ENCODE measurements at regions not wholly inside any gene's neighbourhood (a gene's known extent, or its start where the extent isn't known, plus 50 kb on each side); places are given as distances from the start of the nearest gene placed in this dataset.

- Histone ChIP-seq H2AFZ (ENCODE audit: low read length) (no peak overlapping the region), H3K9ac (ENCODE audit: low read depth, low read length, poor library complexity, severe bottlenecking) (no peak overlapping the region), H3K9me3 (ENCODE audit: insufficient read depth, low read depth, low read length) (no peaks in the 10 kb centered on the region), H4K20me1 (ENCODE audit: insufficient read depth, low read length, poor library complexity, severe bottlenecking) (no peaks in the 10 kb centered on the region), H3K27me3 (ENCODE audit: insufficient read depth, low read length, poor library complexity, severe bottlenecking) (no peaks in the 10 kb centered on the region), H3K4me3 (ENCODE audit: low read length, poor library complexity, severe bottlenecking) (no peak overlapping the region), H3K4me2 (ENCODE audit: low read depth, low read length, poor library complexity, severe bottlenecking) (no peak overlapping the region), H3K36me3 (ENCODE audit: insufficient read depth, low read length) (no peaks in the 10 kb centered on the region), H3K9me2 (replicated peaks; ENCODE audit: low read depth, low read length) (no peaks in the 10 kb centered on the region), H3K4me1 (ENCODE audit: insufficient read depth, low read length, poor library complexity, severe bottlenecking) (no peaks in the 10 kb centered on the region), H3F3A (ENCODE audit: low read depth) (no peaks in the 10 kb centered on the region), H3K79me2 (ENCODE audit: insufficient read depth, low read length) (no peaks in the 10 kb centered on the region)
- TF ChIP-seq EZH2phosphoT487 (IDR thresholded peaks at IDR 0.05; ENCODE audit: borderline replicate concordance) = no peak
- TF ChIP-seq, protein P1, sequence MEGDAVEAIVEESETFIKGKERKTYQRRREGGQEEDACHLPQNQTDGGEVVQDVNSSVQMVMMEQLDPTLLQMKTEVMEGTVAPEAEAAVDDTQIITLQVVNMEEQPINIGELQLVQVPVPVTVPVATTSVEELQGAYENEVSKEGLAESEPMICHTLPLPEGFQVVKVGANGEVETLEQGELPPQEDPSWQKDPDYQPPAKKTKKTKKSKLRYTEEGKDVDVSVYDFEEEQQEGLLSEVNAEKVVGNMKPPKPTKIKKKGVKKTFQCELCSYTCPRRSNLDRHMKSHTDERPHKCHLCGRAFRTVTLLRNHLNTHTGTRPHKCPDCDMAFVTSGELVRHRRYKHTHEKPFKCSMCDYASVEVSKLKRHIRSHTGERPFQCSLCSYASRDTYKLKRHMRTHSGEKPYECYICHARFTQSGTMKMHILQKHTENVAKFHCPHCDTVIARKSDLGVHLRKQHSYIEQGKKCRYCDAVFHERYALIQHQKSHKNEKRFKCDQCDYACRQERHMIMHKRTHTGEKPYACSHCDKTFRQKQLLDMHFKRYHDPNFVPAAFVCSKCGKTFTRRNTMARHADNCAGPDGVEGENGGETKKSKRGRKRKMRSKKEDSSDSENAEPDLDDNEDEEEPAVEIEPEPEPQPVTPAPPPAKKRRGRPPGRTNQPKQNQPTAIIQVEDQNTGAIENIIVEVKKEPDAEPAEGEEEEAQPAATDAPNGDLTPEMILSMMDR (conservative IDR thresholded peaks at IDR 0.05; ENCODE audit: low read length) = no peak
Measured at GRCh38 chr5:86403190-86403589, 214.6 kb upstream of the COX7C start.

- Histone ChIP-seq H3K9me2 (replicated peaks; ENCODE audit: low read depth, low read length) (no peaks in the 10 kb centered on the region), H3K79me2 (ENCODE audit: insufficient read depth, low read length) (no peaks in the 10 kb centered on the region), H3K27me3 (ENCODE audit: insufficient read depth, low read length, poor library complexity, severe bottlenecking) (no peaks in the 10 kb centered on the region), H3K4me2 (ENCODE audit: low read depth, low read length, poor library complexity, severe bottlenecking) (no peak overlapping the region), H3K9me3 (ENCODE audit: insufficient read depth, low read depth, low read length) (no peaks in the 10 kb centered on the region), H2AFZ (ENCODE audit: low read length) (no peak overlapping the region), H3K4me3 (ENCODE audit: low read length, poor library complexity, severe bottlenecking) (no peak overlapping the region), H3K9ac (ENCODE audit: low read depth, low read length, poor library complexity, severe bottlenecking) (no peak overlapping the region), H3F3A (ENCODE audit: low read depth) (no peaks in the 10 kb centered on the region), H3K4me1 (ENCODE audit: insufficient read depth, low read length, poor library complexity, severe bottlenecking) (no peaks in the 10 kb centered on the region), H4K20me1 (ENCODE audit: insufficient read depth, low read length, poor library complexity, severe bottlenecking) (no peaks in the 10 kb centered on the region), H3K36me3 (ENCODE audit: insufficient read depth, low read length) (no peaks in the 10 kb centered on the region)
- TF ChIP-seq, protein P1 (conservative IDR thresholded peaks at IDR 0.05; ENCODE audit: low read length) = no peak
- no peak for TF ChIP-seq EZH2phosphoT487 (IDR thresholded peaks at IDR 0.05; ENCODE audit: borderline replicate concordance)
Measured at GRCh38 chr5:86404256-86404655, 213.5 kb upstream of the COX7C start.

GRCh38 chr5:86407711-86408110, 210.0 kb upstream of the COX7C start:
- Histone ChIP-seq H3K9me2 (replicated peaks; ENCODE audit: low read depth, low read length) (no peaks in the 10 kb centered on the region), H3K4me2 (ENCODE audit: low read depth, low read length, poor library complexity, severe bottlenecking) (no peak overlapping the region), H3F3A (ENCODE audit: low read depth) (no peaks in the 10 kb centered on the region), H2AFZ (ENCODE audit: low read length) (no peak overlapping the region), H3K9ac (ENCODE audit: low read depth, low read length, poor library complexity, severe bottlenecking) (no peak overlapping the region), H3K4me3 (ENCODE audit: low read length, poor library complexity, severe bottlenecking) (no peak overlapping the region), H3K9me3 (ENCODE audit: insufficient read depth, low read depth, low read length) (no peaks in the 10 kb centered on the region), H3K27me3 (ENCODE audit: insufficient read depth, low read length, poor library complexity, severe bottlenecking) (no peaks in the 10 kb centered on the region), H3K79me2 (ENCODE audit: insufficient read depth, low read length) (no peaks in the 10 kb centered on the region), H4K20me1 (ENCODE audit: insufficient read depth, low read length, poor library complexity, severe bottlenecking) (no peaks in the 10 kb centered on the region), H3K4me1 (ENCODE audit: insufficient read depth, low read length, poor library complexity, severe bottlenecking) (no peaks in the 10 kb centered on the region), H3K36me3 (ENCODE audit: insufficient read depth, low read length) (no peaks in the 10 kb centered on the region)
- TF ChIP-seq, protein P1 (conservative IDR thresholded peaks at IDR 0.05; ENCODE audit: low read length) = no peak
- no peak for TF ChIP-seq EZH2phosphoT487 (IDR thresholded peaks at IDR 0.05; ENCODE audit: borderline replicate concordance)

Measured in Loucy (cell line).